Endothelial cell of umbilical vein (primary cell): ENCODE measurements at regions not wholly inside any gene's neighbourhood (a gene's known extent, or its start where the extent isn't known, plus 50 kb on each side); places are given as distances from the start of the nearest gene placed in this dataset.

ENCODE experiments used
- BruUV-seq: library from RNA; stranded (reverse); fragments of 400-500 nt; replicated peaks from 2 replicates; lab custom pipeline; 2021; lab: Mats Ljungman, UMichigan
- CTCF ChIA-PET: fragments of 300-600, 350-600 bp; sonication (Branson Sonifier 250); formaldehyde crosslinking; loops from one replicate; lab custom pipeline; 2021; ENCODE audit warnings: antibody characterized with exemption, inconsistent platforms; lab: Charles Lee
- POLR2A ChIA-PET: fragments of 300-600, 350-600 bp; sonication (Branson Sonifier 250); formaldehyde crosslinking; loops from one replicate; lab custom pipeline; 2021; ENCODE audit warnings: antibody characterized with exemption, inconsistent platforms; lab: Charles Lee
- DNase-seq: peaks from one replicate; pipeline ENCODE4 v3.0.0-alpha.2; 2011; ENCODE audit warnings: low read depth, low spot score
- FAIRE-seq: peaks from 2 replicates; lab custom pipeline; 2011; peaks lifted over from hg19 to GRCh38; lab: Jason Lieb, UNC
- H2AFZ ChIP-seq: 2 replicates; pipeline ENCODE4 v1.6.0; 2012; ENCODE audit warnings: low read depth, low read length, control low read depth, inconsistent platforms
- H3K27ac ChIP-seq: 2 replicates; pipeline ENCODE4 v1.5.1; 2011; ENCODE audit warnings: low read depth, mild to moderate bottlenecking, control low read depth, low read length, moderate library complexity; ENCODE audit not compliant: insufficient read depth
- H3K27me3 ChIP-seq, 2 experiments: 2 replicates each; pipeline versions ENCODE4 v1.6.0 to v1.6.1; 2011; ENCODE audit warnings: low read length in 2 of 2, mixed read lengths in 1 of 2; ENCODE audit not compliant: control insufficient read depth in 2 of 2, insufficient read depth in 2 of 2
- H3K36me3 ChIP-seq, 2 experiments: 2 replicates in 1 of 2; 3 replicates in 1 of 2; pipeline ENCODE4 v1.5.1; 2011; ENCODE audit warnings: low read length in 2 of 2, mild to moderate bottlenecking in 1 of 2, moderate library complexity in 1 of 2; ENCODE audit not compliant: control insufficient read depth in 2 of 2, insufficient read depth in 2 of 2; ENCODE audit errors: extremely low read depth in 1 of 2
- H3K4me1 ChIP-seq: 3 replicates; pipeline ENCODE4 v1.5.1; 2011; ENCODE audit warnings: mild to moderate bottlenecking, low read length; ENCODE audit not compliant: control insufficient read depth, insufficient read depth; ENCODE audit errors: extremely low read depth
- H3K4me2 ChIP-seq: 2 replicates; pipeline ENCODE4 v1.6.1; 2011; ENCODE audit warnings: low read length, control low read depth, mixed read lengths; ENCODE audit not compliant: insufficient read depth
- H3K4me3 ChIP-seq, 3 experiments: fragments of 200-600 bp in 1 of 3; sonication (generic), shearing (Covaris generic) in 1 of 3; replicated peaks in 1 of 3; 2 replicates each; pipeline ENCODE4 v1.5.1; 2011 to 2016; ENCODE audit warnings: control low read depth in 3 of 3, low read length in 3 of 3, mild to moderate bottlenecking in 2 of 3, inconsistent platforms in 1 of 3, low read depth in 1 of 3, moderate library complexity in 1 of 3; ENCODE audit not compliant: insufficient read depth in 1 of 3
- H3K79me2 ChIP-seq: 2 replicates; pipeline ENCODE4 v1.6.0; 2012; ENCODE audit warnings: low read length, inconsistent platforms; ENCODE audit not compliant: control insufficient read depth, insufficient read depth
- H3K9ac ChIP-seq: replicated peaks from 2 replicates; pipeline ENCODE3; 2011; ENCODE audit warnings: low read length, control low read depth; ENCODE audit not compliant: insufficient read depth; ENCODE audit errors: extremely low read depth
- H3K9me1 ChIP-seq: replicated peaks from 3 replicates; pipeline ENCODE4 v1.6.0; 2011; ENCODE audit warnings: mild to moderate bottlenecking, low read length; ENCODE audit not compliant: control insufficient read depth, insufficient read depth; ENCODE audit errors: extremely low read depth
- H3K9me3 ChIP-seq: replicated peaks from 2 replicates; pipeline ENCODE4 v1.5.1; 2012; ENCODE audit warnings: low read length, inconsistent platforms; ENCODE audit not compliant: control insufficient read depth, insufficient read depth
- H4K20me1 ChIP-seq: replicated peaks from 2 replicates; pipeline ENCODE3; 2011; ENCODE audit warnings: mild to moderate bottlenecking, low read length; ENCODE audit not compliant: control insufficient read depth, insufficient read depth; ENCODE audit errors: extremely low read depth
- CTCF ChIP-seq, 2 donors: IDR thresholded peaks; 1 replicate in 1 of 2; 2 replicates in 1 of 2; pipeline ENCODE4 v1.5.1; 2011; ENCODE audit warnings: low read length in 2 of 2, mild to moderate bottlenecking in 2 of 2, moderate library complexity in 2 of 2, control low read depth in 1 of 2, inconsistent platforms in 1 of 2, low read depth in 1 of 2; ENCODE audit not compliant: insufficient read depth in 1 of 2; ENCODE audit errors: extremely low read depth in 1 of 2
- EZH2 ChIP-seq: IDR thresholded peaks from 2 replicates; pipeline ENCODE4 v1.6.1; 2012; ENCODE audit warnings: borderline replicate concordance, low read depth, mild to moderate bottlenecking, moderate library complexity, low read length, inconsistent platforms; ENCODE audit not compliant: severe bottlenecking
- FOS ChIP-seq: IDR thresholded peaks from 2 replicates; pipeline ENCODE4 v1.6.1; 2011; ENCODE audit warnings: mild to moderate bottlenecking, low read length, moderate library complexity, borderline replicate concordance; ENCODE audit not compliant: insufficient read depth
- GATA2 ChIP-seq: IDR thresholded peaks from 2 replicates; pipeline ENCODE4 v1.7.0; 2011; ENCODE audit warnings: low read depth, mild to moderate bottlenecking, moderate library complexity, mixed read lengths, low read length; ENCODE audit not compliant: insufficient read length, insufficient read depth
- JUN ChIP-seq: IDR thresholded peaks from 2 replicates; pipeline ENCODE4 v1.6.1; 2011; ENCODE audit warnings: borderline replicate concordance, low read depth; ENCODE audit not compliant: insufficient read length, insufficient read depth
- MAX ChIP-seq: IDR thresholded peaks from 2 replicates; pipeline ENCODE4 v1.6.1; 2011; ENCODE audit not compliant: insufficient read depth, insufficient read length
- MYC ChIP-seq: IDR thresholded peaks from one replicate; pipeline ENCODE4 v1.6.1; 2011; ENCODE audit warnings: mild to moderate bottlenecking, low read depth, low read length
- POLR2A ChIP-seq: IDR thresholded peaks from 2 replicates; pipeline ENCODE4 v1.6.1; 2012; ENCODE audit warnings: low read depth, mild to moderate bottlenecking, control low read depth, low read length
- POLR2AphosphoS5 ChIP-seq: IDR thresholded peaks from 2 replicates; pipeline ENCODE4 v1.6.1; 2012; ENCODE audit warnings: low read depth, mild to moderate bottlenecking, control low read depth, low read length, moderate library complexity; ENCODE audit not compliant: insufficient read depth
- dilution Hi-C: fragments of 300-500 bp; cut with MboI; formaldehyde crosslinking; loops from one replicate; pipeline ENCODE4 v1.15.0; 2019; ENCODE audit warnings: low sequenced_read_pairs; ENCODE audit not compliant: extremely low pct_ligation_motif_present
- intact Hi-C: fragments of 100-400 bp; cut with micrococcal nuclease; formaldehyde crosslinking; loops from one replicate; pipeline ENCODE4 v1.10.0; 2022

- Histone ChIP-seq H3K79me2 (no peaks in the 10 kb centered on the region), H3K9me1 (no peaks in the 10 kb centered on the region), H3K27ac (no peak overlapping the region), H3K36me3 (no peaks in the 10 kb centered on the region), H3K4me1 (no peaks in the 10 kb centered on the region), H2AFZ (no peak overlapping the region), H3K4me3 (no peak overlapping the region), H3K9me3 (no peaks in the 10 kb centered on the region), H4K20me1 (no peaks in the 10 kb centered on the region), H3K9ac (no peak overlapping the region), H3K27me3 (no peaks in the 10 kb centered on the region), H3K4me2 (no peak overlapping the region)
- no TSS peak for BruUV-seq
- DNase-seq (no peak), FAIRE-seq (no peak)
- CTCF ChIA-PET, result no interaction called here
- dilution Hi-C loops (no loop called here), intact Hi-C loops (no loop called here)
- TF ChIP-seq POLR2AphosphoS5, result no peak
- TF ChIP-seq MYC, result no peak
- no peak for TF ChIP-seq EZH2
- TF ChIP-seq FOS, result no peak
- POLR2A ChIA-PET, result no interaction called here
Measured at GRCh38 chr4:116880625-116881024, 204.8 kb downstream of the TRAM1L1 start.

GRCh38 chr4:116878280-116878679 is 207.1 kb downstream of the TRAM1L1 start:
- Histone ChIP-seq H3K27me3 (no peaks in the 10 kb centered on the region), H3K27ac (no peak overlapping the region), H3K9me3 (no peaks in the 10 kb centered on the region), H2AFZ (no peak overlapping the region), H3K36me3 (no peaks in the 10 kb centered on the region), H3K79me2 (no peaks in the 10 kb centered on the region), H3K4me1 (no peaks in the 10 kb centered on the region), H3K9me1 (no peaks in the 10 kb centered on the region), H3K4me3 (no peak overlapping the region), H3K9ac (no peak overlapping the region), H4K20me1 (no peaks in the 10 kb centered on the region), H3K4me2 (no peak overlapping the region)
- intact Hi-C loops, result no loop called here
- DNase-seq (no peak), FAIRE-seq (no peak)
- TF ChIP-seq MYC, result no peak
- TF ChIP-seq POLR2A, result no peak
- no peak for TF ChIP-seq CTCF (IDR thresholded peaks at IDR 0.05; ENCODE audit: extremely low read depth in 1 of 2, insufficient read depth in 1 of 2, low read depth in 1 of 2, low read length in 2 of 2)
- no peak for TF ChIP-seq MAX
- TF ChIP-seq POLR2AphosphoS5, result no peak
- TF ChIP-seq GATA2, result no peak
- TF ChIP-seq EZH2, result no peak
- TF ChIP-seq FOS, result no peak
- no peak for TF ChIP-seq JUN
- POLR2A ChIA-PET, result no interaction called here
- CTCF ChIA-PET, result no interaction called here
- dilution Hi-C loops, result no loop called here
- BruUV-seq, result no TSS peak
